GM23338 (cell line): ENCODE measurements at regions not wholly inside any gene's neighbourhood (a gene's known extent, or its start where the extent isn't known, plus 50 kb on each side); places are given as distances from the start of the nearest gene placed in this dataset.
A peak's percentile ranks its signal among the peaks of the same experiment; 100 is the strongest.

Experiments
- CTCF ChIP-seq, 2 experiments: fragments of 200-600 bp in 1 of 2; sonication (generic) in 1 of 2; conservative IDR thresholded peaks; 2 replicates each; pipeline versions ENCODE4 v1.5.1 to v1.6.1; 2016 to 2017; ENCODE audit warnings: antibody characterized with exemption in 2 of 2, low read depth in 2 of 2, mild to moderate bottlenecking in 2 of 2, moderate library complexity in 1 of 2
- ETS1 ChIP-seq: IDR thresholded peaks from 2 replicates; pipeline ENCODE4 v1.6.1; 2016; ENCODE audit warnings: antibody characterized with exemption
- REST ChIP-seq: IDR thresholded peaks from one replicate; pipeline ENCODE4 v1.6.1; 2018; ENCODE audit warnings: antibody characterized with exemption; ENCODE audit not compliant: unreplicated experiment

GRCh38 chr18:24846138-24846537, 385.7 kb downstream of the HRH4 start:
- TF ChIP-seq ETS1 (no peak), REST (no peak), CTCF (conservative IDR thresholded peaks at IDR 0.05; ENCODE audit: low read depth in 2 of 2) (0 out of 4 replicates have a peak, but pooled peaks of 1 of the 2 experiments have one; percentile 12)
